ENCODE measurements at regions not wholly inside any gene's neighbourhood (a gene's known extent, or its start where the extent isn't known, plus 50 kb on each side); places are given as distances from the start of the nearest gene placed in this dataset.

DNA sequence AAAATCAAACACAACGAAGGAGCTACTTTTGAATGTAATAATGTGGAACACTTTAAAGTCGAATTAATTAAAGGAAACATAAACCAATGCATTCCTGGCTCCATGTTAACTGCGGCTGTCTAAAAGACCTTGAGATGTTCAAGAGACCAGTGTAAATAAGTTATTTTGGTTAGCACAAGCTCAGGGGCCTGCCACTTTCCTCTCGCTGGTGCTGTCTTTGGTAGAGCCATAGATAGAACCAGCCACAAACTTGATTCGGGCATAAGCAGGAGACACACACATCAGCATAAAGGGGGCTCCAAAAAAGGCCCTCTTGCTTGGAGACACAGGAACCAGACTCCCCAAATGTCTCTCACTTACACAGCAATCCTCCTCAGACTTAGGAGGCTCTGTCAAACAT lies 121.6 kb upstream of the TBX20 start:
- Histone ChIP-seq H3K27me3 (no peaks in the 10 kb centered on the region), H3K36me3 (no peaks in the 10 kb centered on the region), H3K4me3 (no peak overlapping the region), H3K27ac (no peak overlapping the region), H3K9me3 (no peaks in the 10 kb centered on the region), H3K4me1 (ENCODE audit: insufficient read depth) (no peaks in the 10 kb centered on the region)
- no peak for DNase-seq
- 5 to 27% (median 16%) methylated on average over 5 of the region's 5 CpGs for WGBS, 3 donors
- TF ChIP-seq, protein P1, sequence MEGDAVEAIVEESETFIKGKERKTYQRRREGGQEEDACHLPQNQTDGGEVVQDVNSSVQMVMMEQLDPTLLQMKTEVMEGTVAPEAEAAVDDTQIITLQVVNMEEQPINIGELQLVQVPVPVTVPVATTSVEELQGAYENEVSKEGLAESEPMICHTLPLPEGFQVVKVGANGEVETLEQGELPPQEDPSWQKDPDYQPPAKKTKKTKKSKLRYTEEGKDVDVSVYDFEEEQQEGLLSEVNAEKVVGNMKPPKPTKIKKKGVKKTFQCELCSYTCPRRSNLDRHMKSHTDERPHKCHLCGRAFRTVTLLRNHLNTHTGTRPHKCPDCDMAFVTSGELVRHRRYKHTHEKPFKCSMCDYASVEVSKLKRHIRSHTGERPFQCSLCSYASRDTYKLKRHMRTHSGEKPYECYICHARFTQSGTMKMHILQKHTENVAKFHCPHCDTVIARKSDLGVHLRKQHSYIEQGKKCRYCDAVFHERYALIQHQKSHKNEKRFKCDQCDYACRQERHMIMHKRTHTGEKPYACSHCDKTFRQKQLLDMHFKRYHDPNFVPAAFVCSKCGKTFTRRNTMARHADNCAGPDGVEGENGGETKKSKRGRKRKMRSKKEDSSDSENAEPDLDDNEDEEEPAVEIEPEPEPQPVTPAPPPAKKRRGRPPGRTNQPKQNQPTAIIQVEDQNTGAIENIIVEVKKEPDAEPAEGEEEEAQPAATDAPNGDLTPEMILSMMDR (IDR thresholded peaks at IDR 0.05): no peak
- TF ChIP-seq POLR2A (IDR thresholded peaks at IDR 0.05) (no peak), EP300 (IDR thresholded peaks at IDR 0.05) (no peak)
- intact Hi-C loops (cut with DNase I): no loop called here

DNA sequence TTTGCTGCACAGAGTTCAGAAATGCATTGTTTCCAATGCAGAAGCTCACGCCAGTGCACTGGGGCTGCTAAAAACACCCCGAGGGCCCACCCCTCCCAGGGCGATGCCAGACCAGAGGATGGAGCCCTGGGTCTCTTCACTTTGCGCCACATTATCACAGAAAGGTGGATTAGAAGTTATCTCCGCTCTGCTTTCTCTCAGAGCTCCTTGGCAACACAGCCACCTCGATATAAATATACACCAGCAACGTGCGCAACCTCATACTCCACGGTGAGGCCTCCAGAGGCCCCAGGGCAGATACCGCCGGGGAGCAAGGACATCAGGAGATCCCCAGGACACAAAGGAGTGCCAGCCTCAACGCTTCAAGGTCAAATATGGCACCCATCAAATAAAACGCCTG lies 121.0 kb upstream of the TBX20 start:
- H3K27me3 ChIP-seq: no peaks in the 10 kb centered on the region
- no peaks in the 10 kb centered on the region for H3K9me3 ChIP-seq
- no peak overlapping the region for H3K27ac ChIP-seq
- no peak overlapping the region for H3K4me3 ChIP-seq
- TF ChIP-seq, protein P1 (IDR thresholded peaks at IDR 0.05): no peak
- TF ChIP-seq POLR2A (IDR thresholded peaks at IDR 0.05): no peak
- no peak for TF ChIP-seq EP300 (IDR thresholded peaks at IDR 0.05)
- 41 to 61% (median 52%) methylated on average over 13 of the region's 13 CpGs for WGBS, 3 donors
- intact Hi-C loops (cut with DNase I): no loop called here
- no peak for DNase-seq
- H3K4me1 ChIP-seq (ENCODE audit: insufficient read depth): no peaks in the 10 kb centered on the region
- no peaks in the 10 kb centered on the region for H3K36me3 ChIP-seq

DNA sequence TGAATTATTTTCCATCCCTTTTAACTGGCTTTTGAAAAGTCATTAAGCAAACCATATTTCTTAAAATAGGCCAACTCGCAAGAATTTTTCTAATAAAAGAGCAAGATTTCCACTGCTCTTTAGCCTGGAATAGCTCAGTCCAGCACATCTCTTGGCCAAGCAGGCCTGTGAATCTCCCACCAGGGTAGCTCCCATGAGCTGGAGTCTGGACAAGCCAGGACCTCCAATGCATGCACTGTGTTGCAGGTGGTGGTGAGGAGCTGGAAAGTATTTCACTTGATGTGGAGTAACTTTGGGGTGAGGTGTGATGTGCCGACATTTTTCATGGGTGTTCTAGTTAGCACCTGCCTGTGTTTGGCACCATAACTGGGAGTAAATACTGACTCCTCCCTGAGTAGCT lies 117.3 kb upstream of the TBX20 start:
- DNase-seq: no peak
- WGBS, 3 donors: 91 to 93% (median 93%) methylated on average over 2 of the region's 2 CpGs
- TF ChIP-seq, protein P1 (IDR thresholded peaks at IDR 0.05): no peak
- TF ChIP-seq EP300 (IDR thresholded peaks at IDR 0.05) (no peak), POLR2A (IDR thresholded peaks at IDR 0.05) (no peak)
- H3K4me1 ChIP-seq (ENCODE audit: insufficient read depth): no peaks in the 10 kb centered on the region
- H3K9me3 ChIP-seq: no peaks in the 10 kb centered on the region
- no peaks in the 10 kb centered on the region for H3K27me3 ChIP-seq
- no peak overlapping the region for H3K4me3 ChIP-seq
- no peak overlapping the region for H3K27ac ChIP-seq
- intact Hi-C loops (cut with DNase I): no loop called here
- H3K36me3 ChIP-seq: no peaks in the 10 kb centered on the region

- H3K4me1 ChIP-seq (ENCODE audit: insufficient read depth): no peaks in the 10 kb centered on the region
- H3K27me3 ChIP-seq: no peaks in the 10 kb centered on the region
- no peaks in the 10 kb centered on the region for H3K9me3 ChIP-seq
- H3K36me3 ChIP-seq: no peaks in the 10 kb centered on the region
- H3K27ac ChIP-seq: no peak overlapping the region
- no peak for DNase-seq
- H3K4me3 ChIP-seq: no peak overlapping the region
- TF ChIP-seq EP300 (IDR thresholded peaks at IDR 0.05) (no peak), POLR2A (IDR thresholded peaks at IDR 0.05) (no peak)
- TF ChIP-seq, protein P1 (IDR thresholded peaks at IDR 0.05): no peak
- WGBS, 3 donors: 80 to 85% (median 85%) methylated on average over 2 of the region's 2 CpGs
- intact Hi-C loops (cut with DNase I): no loop called here
Observed at GRCh38 chr7:35370687-35371086, 116.8 kb upstream of the TBX20 start.
